ENCODE measurements at regions not wholly inside any gene's neighbourhood (a gene's known extent, or its start where the extent isn't known, plus 50 kb on each side); places are given as distances from the start of the nearest gene placed in this dataset.
"Not testable (repeated sequence)": the region's sequence is repeated elsewhere in the genome, so short reads cannot be mapped to it uniquely, and the experiment has no call there.

GRCh38 chr9:87020169-87020950 is 73.1 kb upstream of the GAS1 start:
- Histone ChIP-seq H3K27ac (no peak overlapping the region), H3K36me3 (no peaks in the 10 kb centered on the region), H3K9me3 (no peaks in the 10 kb centered on the region), H3K4me3 (no peak overlapping the region), H3K27me3 (peaks cover 0 to 4% (median 0%) of the 10 kb centered on the region in 7 donors), H3K4me1 (no peaks in the 10 kb centered on the region)
- WGBS, 2 donors: 77 to 86% methylated on average over 4 of the region's 4 CpGs
- ATAC-seq: no peak
- no peak for TF ChIP-seq CTCF (IDR thresholded peaks at IDR 0.05)
- intact Hi-C loops (cut with DNase I): no loop called here
- DNase-seq: no peak

- no peak for TF ChIP-seq CTCF (IDR thresholded peaks at IDR 0.05)
- Histone ChIP-seq H3K4me1 (no peaks in the 10 kb centered on the region), H3K9me3 (no peaks in the 10 kb centered on the region), H3K27me3 (peaks cover 0 to 4% (median 0%) of the 10 kb centered on the region in 7 donors), H3K36me3 (no peaks in the 10 kb centered on the region), H3K4me3 (no peak overlapping the region), H3K27ac (no peak overlapping the region)
- DNase-seq (no peak), ATAC-seq (no peak)
- intact Hi-C loops (cut with DNase I): no loop called here
- 72 to 76% methylated on average over 1 of the region's 1 CpG for WGBS, 2 donors
Observed at GRCh38 chr9:87022178-87022577, 74.9 kb upstream of the GAS1 start.

- Histone ChIP-seq H3K27ac (no peak overlapping the region), H3K9me3 (no peaks in the 10 kb centered on the region), H3K27me3 (peaks cover 0 to 1% (median 0%) of the 10 kb centered on the region in 7 donors), H3K4me1 (no peaks in the 10 kb centered on the region), H3K36me3 (no peaks in the 10 kb centered on the region), H3K4me3 (no peak overlapping the region)
- no peak for DNase-seq
- ATAC-seq: no peak
- intact Hi-C loops (cut with DNase I): no loop called here
- no peak for TF ChIP-seq CTCF (IDR thresholded peaks at IDR 0.05)
Observed at GRCh38 chr9:87026204-87026603, 78.9 kb upstream of the GAS1 start.

- H3K4me3 ChIP-seq; H3K4me1 ChIP-seq; H3K36me3 ChIP-seq; H3K9me3 ChIP-seq; DNase-seq; ATAC-seq; intact Hi-C loops (cut with DNase I); H3K27me3 ChIP-seq; H3K27ac ChIP-seq: not testable (repeated sequence)
- 90 to 92% methylated on average over 3 of the region's 4 CpGs for WGBS, 2 donors
Observed at GRCh38 chr9:87028836-87029235, 81.5 kb upstream of the GAS1 start.

GRCh38 chr9:87029905-87030304 is 82.6 kb upstream of the GAS1 start:
- no peak for TF ChIP-seq CTCF (IDR thresholded peaks at IDR 0.05)
- no peaks in the 10 kb centered on the region for H3K9me3 ChIP-seq
- intact Hi-C loops (cut with DNase I): no loop called here
- peaks cover 0 to 14% (median 0%) of the 10 kb centered on the region in 9 donors for H3K4me1 ChIP-seq
- DNase-seq (no peak), ATAC-seq (no peak)
- no peaks in the 10 kb centered on the region for H3K36me3 ChIP-seq
- no peak overlapping the region for H3K27ac ChIP-seq
- 83 to 87% methylated on average over 1 of the region's 1 CpG for WGBS, 2 donors
- H3K4me3 ChIP-seq: no peak overlapping the region
- H3K27me3 ChIP-seq: peaks cover 0 to 4% (median 0%) of the 10 kb centered on the region in 7 donors
